PC-3 (cell line): ENCODE measurements at regions not wholly inside any gene's neighbourhood (a gene's known extent, or its start where the extent isn't known, plus 50 kb on each side); places are given as distances from the start of the nearest gene placed in this dataset.

ENCODE experiments used
- EZH2 ChIP-seq: fragments of 300-600 bp; sonication (generic); IDR thresholded peaks from one replicate; pipeline ENCODE4 v1.6.1; 2017; ENCODE audit warnings: antibody characterized with exemption, mild to moderate bottlenecking, low read length; ENCODE audit not compliant: unreplicated experiment
- EZH2phosphoT487 ChIP-seq: fragments of 300-600 bp; sonication (generic); IDR thresholded peaks from 2 replicates; pipeline ENCODE4 v1.6.1; 2018; ENCODE audit warnings: mild to moderate bottlenecking, antibody characterized with exemption, low read length, borderline replicate concordance
- TF ChIP-seq, protein P1 (sequence below): fragments of 300-600 bp; sonication (generic); conservative IDR thresholded peaks from 2 replicates; pipeline ENCODE4 v1.5.1; 2017; ENCODE audit warnings: antibody characterized with exemption, low read depth, mild to moderate bottlenecking, low read length

GRCh38 chr5:13591621-13592020 lies 352.9 kb downstream of the DNAH5 start:
- TF ChIP-seq EZH2phosphoT487: no peak
- TF ChIP-seq, protein P1, sequence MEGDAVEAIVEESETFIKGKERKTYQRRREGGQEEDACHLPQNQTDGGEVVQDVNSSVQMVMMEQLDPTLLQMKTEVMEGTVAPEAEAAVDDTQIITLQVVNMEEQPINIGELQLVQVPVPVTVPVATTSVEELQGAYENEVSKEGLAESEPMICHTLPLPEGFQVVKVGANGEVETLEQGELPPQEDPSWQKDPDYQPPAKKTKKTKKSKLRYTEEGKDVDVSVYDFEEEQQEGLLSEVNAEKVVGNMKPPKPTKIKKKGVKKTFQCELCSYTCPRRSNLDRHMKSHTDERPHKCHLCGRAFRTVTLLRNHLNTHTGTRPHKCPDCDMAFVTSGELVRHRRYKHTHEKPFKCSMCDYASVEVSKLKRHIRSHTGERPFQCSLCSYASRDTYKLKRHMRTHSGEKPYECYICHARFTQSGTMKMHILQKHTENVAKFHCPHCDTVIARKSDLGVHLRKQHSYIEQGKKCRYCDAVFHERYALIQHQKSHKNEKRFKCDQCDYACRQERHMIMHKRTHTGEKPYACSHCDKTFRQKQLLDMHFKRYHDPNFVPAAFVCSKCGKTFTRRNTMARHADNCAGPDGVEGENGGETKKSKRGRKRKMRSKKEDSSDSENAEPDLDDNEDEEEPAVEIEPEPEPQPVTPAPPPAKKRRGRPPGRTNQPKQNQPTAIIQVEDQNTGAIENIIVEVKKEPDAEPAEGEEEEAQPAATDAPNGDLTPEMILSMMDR: no peak
- TF ChIP-seq EZH2: no peak
